SIG-M5 treated with dmso at 0.1 percent for 504 hours (cell line): ENCODE measurements at regions not wholly inside any gene's neighbourhood (a gene's known extent, or its start where the extent isn't known, plus 50 kb on each side); places are given as distances from the start of the nearest gene placed in this dataset.
"Not testable (repeated sequence)": the region's sequence is repeated elsewhere in the genome, so short reads cannot be mapped to it uniquely, and the experiment has no call there.

ENCODE experiments used
- DNase-seq: peaks from one replicate; lab custom pipeline; 2025; ENCODE audit not compliant: unreplicated experiment; lab: John Stamatoyannopoulos, UW

DNA sequence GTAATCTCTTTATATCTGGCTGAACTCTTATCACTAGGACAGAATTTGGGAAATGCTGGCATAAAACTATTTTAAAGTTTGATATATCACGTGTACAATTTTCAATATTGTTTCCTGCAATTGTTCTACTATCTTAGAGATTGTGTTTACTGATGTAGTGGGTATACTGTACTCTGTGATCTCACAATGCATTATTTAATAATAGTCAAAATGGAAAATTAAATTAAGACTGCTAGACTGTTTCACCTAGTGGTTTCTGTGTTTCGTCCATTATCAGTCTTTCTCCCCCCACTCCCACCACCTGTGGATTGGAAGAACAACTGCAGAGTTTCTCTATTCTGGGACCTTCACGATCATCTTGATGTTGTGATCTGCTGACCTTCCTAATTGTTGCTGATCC is 449.2 kb upstream of the SLC10A2 start:
- DNase-seq: no peak

DNA sequence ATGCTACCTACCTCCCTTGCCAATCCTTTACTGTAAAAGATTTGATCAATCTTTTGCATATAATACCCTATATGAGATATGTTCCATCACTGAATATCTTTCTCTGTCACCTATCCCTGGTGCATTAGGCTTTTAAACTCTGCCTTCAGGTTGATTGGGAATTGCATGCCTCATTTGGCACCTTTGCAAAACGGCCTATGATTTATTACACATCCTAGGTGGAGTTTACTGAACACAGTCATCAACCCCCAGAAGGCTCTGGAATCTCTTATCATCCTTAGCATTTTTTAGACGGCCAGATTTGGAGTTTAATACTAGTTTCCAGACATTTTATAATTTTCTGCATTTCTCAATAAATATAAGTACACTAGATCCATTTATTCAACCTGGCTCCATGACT is 448.4 kb upstream of the SLC10A2 start:
- no peak for DNase-seq

DNA sequence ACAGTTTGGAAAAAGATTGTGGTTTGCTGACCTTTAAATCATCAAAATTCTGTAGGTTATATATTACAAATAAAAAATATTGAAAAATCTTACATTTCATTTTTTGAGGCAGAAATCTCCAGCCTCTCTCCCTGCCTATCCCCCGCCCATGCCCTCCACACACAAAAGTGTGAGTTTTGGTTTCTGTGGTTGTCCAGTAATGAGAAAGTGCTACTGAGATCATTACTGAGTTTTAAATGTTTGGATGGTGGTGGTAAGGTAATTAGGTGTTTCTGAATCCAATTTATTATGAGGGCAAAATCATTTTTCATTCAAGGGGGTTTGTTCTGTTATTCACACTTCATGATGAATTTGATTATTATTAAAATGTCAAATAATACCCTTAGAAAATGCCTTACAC is 448.0 kb upstream of the SLC10A2 start:
- no peak for DNase-seq

DNA sequence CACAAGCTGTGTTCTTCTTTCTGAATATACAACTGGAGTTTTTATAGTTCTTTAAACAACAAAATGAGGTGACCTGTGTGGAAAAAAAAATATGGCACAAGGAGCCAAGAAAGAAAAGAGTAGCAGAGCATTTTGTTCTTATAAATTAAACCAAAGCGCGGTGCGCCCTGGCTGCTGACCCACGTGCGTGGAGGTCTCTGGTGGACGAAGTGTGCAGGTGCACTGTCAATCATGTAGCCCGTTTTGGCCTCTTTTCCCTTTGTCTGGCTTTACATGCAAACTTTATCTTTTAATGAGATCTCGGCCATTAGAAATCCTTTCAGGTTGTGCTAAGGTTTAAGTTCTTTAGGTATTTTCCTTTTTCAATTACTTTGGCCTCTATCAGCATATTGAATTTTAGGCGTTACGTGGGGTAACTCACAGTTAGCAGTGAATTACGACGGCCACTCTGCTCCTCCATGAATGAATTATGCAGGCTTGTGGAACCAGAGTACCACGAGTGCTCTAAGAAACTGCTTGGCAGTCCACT is 443.9 kb upstream of the SLC10A2 start:
- DNase-seq: no peak

DNA sequence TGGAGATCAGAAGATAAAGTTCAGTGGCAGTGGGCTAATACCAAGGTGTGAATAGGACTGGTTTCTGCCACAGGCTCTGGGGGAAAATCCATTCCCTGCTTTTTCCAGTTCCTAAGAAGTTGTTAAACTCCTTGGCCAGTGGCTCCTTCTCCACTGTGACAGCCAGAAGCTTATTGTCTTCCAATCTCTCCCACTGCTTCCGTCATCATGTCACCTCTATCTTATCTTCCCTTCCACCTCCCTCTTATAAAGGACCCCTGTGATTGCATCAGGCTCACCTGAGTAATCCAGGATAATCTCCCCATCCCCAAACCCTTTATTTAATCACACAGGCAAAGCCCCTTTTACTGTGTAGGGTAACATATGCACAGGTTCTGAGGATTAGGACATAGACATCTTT is 431.2 kb upstream of the SLC10A2 start:
- no peak for DNase-seq

DNA sequence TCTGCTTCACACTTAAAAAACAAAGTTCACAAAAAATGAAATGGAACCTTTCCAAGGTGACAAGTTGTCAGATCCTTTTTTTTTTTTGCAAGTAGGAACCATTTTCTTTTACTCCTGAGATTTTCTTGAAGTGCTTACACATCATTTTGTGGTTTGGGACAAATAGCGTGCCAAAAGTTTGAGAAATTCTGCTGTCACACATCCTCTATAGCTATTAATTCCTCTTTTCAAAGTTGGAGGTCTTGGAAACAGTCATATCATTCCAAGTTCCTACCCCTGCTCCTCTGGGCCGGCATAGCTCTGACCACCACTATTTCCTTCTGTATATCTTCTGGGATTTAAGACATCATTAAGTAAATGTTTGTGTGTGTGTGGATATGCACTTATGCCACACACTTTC is 421.6 kb upstream of the SLC10A2 start:
- no peak for DNase-seq

DNA sequence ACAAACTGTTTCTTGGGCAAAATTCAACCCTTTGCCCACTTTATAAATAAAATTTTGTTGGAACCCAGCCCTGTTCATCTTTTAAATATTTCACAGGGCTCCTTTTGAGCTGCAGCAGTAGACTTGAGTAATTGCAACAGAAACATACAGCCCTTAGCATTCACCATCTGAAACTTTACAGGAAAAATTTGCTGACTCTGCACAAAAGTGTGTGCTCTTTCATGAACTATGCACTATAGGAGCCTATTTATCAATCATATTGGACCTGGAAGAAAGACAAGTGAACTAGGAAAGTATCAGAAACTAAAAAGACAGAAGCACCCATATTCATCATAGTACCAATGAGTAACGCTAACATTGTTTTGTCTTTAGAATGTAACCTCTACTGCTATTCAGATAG is 406.9 kb upstream of the SLC10A2 start:
- DNase-seq: no peak

DNA sequence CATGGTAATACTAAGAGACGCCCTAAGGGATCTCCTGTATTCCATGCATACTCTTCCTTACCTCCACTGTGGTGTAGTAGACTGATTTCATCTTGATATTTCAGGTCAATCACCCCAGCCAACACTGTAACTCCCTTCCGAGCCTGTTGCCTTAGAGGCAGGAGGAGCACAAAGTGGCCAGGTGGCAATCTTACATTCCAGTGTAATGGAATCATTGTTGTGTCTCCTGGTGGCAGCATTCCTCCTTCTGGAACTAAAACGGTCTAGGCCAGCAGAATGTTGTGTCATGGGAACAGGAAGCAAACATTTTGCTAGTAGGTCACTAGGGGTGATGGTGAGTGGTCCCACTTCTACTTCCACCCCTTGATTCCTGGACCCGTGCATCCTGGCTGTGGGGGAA is 405.7 kb upstream of the SLC10A2 start:
- peak; percentile 30 for DNase-seq

DNA sequence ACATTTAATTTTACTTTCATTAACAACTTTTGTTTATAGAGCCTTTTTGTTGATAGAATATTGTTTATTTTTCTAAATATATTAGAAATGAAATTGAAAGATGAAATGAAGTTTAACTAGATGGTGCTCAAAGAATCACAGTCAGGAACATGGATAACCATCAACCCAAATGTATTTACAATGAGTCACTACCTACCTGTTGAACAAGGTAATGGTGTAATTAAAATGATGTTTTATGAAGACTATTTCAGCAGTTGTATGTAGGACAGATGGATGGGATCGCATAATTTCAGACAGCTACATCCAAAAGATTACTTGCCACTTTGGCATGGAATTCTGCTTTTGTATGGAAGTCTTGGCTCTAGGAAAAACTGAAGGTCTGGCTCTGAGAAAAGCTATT is 403.6 kb upstream of the SLC10A2 start:
- peak; percentile 9 for DNase-seq

DNA sequence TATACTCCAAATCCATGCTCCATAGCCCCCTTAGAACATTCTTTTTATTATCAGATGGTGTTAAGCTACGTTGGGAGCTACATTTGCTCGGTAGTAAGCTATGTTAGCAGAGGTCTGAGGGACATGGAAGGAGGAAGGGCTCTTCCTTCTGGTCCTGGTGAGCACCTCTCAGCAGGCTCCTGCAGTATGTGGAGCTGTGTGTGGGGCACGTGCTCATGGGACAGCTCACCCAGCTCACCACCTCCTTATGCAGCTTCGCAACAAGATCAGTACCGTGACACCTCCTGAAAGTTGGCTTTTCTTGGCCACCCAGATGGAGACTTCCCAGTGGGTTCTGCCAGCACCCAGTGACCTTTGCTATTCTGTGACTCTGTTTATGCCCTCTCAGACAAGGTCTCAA is 400.5 kb upstream of the SLC10A2 start:
- no peak for DNase-seq

DNA sequence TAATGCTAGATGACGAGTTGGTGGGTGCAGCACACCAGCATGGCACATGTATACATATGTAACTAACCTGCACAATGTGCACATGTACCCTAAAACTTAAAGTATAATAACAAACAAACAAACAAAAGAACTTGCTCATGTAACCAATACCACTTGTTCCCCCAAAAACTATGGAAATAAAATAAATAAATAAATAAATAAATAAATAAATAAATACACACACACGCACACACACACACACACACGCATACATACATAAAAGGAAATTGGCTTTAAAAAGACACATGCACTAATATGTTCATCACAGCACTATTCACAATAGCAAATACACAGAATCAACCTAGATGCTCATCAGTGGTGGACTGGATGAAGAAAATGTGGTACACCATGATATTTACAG is 394.0 kb upstream of the SLC10A2 start:
- not testable (repeated sequence) for DNase-seq

DNA sequence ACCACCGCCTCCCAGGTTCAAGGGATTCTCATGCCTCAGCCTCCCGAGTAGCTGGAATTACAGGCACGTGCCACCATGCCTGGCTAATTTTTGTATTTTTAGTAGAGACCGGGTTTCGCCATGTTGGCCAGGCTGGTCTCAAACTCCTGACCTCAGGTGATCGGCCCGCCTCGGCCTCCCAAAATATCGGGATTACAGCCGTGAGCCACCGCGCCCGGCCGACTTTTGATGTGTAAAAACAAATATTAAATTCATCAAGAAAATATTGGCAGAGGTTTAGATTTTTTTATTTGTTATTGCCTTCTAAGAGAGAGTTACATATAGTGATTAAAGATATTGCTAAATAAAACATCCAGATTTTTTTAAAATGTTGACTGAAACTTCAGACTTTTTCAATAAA is 390.8 kb upstream of the SLC10A2 start:
- DNase-seq: not testable (repeated sequence)

DNA sequence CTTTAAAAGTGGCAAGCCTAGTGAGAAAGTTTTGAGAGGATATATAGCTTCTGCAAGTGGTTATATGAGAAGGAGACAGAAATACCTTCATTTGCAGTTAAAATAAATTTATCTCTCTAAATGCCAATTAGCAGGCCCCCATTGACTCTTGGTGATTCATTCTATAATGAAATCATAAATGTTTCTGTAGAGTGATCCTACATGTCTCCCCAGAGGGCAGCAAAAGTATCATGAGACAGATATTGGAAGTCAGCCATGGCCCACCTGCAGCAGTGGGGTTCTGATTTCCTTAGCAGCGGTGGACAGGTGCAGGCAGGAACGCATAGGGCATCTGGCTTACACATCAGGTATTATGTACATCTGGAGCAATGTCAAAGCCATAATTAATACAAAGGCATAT is 385.4 kb upstream of the SLC10A2 start:
- no peak for DNase-seq

DNA sequence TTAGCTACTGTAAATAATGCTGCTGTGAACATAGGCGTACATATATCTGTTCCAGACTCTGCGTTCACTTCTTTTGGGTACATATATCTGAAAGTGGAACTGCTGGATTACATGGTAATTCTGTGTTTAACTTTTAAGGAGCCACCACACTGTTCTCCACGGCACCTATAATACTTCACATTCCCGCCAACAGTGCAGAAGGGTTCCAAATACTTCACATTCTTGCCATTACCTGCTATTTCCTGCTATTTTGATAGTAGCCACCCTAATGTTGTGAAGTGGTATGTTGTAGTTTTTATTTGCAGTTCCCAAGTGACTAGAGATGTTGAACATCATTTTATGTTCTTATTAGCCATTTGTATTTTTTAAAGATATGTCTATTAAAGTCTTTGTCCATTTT is 377.4 kb upstream of the SLC10A2 start:
- no peak for DNase-seq

DNA sequence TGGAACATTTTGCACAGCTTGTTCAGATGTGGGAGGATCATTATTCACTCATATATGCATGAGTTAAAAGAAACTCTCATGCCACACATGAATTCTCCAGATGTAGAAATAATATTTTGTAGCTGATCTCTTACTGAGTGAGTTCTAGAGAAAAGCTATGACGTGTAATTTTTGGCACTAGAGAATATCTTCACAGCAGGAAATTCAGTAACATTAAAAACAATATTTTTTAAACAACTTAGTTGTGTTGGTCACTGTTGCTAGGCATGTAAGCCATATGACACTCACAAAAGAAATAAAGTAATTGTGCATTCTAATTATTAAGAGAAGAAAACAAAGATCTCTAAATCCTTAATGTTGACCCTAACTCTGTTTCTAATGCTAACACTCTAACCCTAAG is 371.4 kb upstream of the SLC10A2 start:
- no peak for DNase-seq

DNA sequence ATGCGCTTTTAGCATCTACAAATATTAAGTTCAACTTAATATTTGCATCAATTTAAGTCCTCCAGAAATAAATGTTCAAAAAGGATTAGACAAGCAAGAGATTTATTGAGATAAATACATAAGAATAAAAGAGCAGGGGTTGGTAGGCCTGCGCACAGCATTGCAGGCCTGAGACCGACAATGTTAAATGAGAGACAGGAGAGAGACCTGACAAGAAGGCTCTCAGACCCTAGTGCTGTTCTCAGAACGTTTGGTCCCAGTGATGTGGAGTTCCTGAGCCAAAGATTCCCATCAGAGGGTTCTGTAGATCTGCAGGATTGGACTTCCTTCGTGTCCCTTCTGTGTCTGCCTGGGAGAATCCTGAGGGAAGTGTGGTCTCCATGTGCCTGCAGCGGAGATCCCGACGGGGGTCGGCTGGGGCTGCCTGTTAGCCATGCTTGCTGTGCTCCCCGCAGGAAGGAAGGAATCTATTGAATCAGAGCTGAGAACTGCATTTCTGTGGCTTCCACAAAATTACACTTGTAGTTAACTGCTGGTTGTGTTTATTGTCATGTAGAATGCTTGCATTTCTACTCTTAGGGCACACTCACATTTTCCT is 369.9 kb upstream of the SLC10A2 start:
- DNase-seq: no peak

DNA sequence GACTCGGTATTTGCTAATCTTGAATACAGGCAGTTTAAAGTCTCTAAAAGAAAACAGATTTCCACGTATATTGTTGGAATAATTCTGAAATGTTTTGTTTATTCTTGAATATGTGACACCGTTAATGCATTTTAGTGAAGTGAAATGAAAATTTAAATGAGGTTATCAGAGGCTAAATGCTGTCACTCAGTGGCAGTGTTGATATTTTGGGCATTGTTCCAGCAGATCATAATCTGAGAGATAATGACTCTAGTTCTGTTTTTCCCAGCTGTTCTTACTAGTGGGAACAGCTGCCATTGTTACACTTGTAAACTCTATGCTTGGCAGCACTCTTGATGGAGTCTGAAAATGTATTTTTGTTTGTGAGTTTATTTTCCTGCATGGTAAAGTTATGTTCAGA is 365.6 kb upstream of the SLC10A2 start:
- no peak for DNase-seq

DNA sequence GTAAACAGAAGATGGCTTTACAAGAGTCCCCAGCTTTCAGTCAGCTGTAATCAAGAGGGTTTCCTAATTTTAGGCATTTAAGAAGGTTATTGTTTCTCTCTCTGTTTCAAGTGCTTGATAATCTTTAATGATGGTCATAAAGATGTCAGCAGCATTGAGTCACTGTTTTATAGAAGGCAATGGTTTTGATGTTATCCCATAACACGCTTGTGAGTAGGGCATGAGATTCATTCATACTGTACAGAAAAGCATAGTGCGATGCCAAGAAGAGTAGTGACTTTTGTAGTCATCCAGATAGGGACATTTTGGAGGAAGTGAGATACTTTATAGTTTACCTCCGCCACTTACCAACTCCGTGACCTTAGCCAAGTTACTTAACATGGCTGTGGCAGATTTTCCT is 364.2 kb upstream of the SLC10A2 start:
- DNase-seq: no peak

DNA sequence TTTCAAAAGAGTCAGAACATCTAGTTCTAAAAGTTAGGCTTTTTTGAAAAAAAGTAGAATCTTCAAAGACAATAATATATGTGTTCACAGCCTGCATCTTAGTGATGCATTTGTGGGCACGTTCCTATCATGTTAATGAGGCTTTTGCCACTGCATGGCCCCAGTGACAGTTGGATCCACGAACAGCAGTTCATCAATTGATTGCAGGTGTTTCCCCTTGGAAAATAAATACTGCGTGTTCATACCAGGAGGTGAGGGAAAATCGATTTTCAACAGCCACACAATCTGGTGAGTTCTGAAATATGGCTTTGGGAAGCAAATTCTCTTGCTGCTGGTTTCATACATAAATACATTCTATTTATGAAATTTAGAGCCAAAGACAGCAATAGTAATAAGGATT is 343.8 kb upstream of the SLC10A2 start:
- DNase-seq: no peak

DNA sequence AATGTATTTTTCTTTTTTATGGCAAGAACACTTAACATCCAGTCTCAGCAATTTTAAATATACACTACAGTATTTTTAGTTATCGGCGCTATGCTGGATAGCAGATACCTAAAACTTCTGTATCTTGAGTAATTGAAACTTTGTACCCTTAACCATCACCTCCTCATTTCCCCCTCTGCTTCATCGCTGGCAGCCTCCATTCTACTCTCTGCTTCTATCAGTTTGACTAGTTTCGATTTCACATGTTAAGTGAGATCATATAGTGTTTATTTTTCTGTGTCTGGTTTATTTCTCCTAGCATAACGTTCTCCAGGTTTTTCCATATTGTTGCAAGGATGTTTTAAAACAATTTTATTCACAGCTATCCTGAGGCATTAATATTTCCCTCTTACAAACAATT is 340.8 kb upstream of the SLC10A2 start:
- no peak for DNase-seq

DNA sequence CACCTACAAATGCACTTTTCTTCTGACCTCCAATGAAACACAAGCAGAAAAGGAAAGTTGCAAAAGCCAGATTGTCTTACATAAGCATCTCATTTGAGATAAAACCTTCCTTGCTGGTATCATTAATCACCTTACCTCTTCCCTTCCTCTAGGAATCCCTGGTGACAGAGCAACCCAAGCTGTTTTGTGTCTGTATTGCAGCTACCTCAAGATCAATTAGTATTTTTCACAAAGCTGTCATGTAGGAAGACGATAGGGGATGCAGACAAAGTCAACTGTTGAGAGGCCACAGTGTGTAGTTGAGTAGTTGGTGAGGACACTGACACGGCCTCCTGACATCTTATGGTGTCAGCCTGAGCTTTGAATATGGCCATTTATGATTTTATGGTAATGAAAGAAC is 339.1 kb upstream of the SLC10A2 start:
- DNase-seq: no peak

DNA sequence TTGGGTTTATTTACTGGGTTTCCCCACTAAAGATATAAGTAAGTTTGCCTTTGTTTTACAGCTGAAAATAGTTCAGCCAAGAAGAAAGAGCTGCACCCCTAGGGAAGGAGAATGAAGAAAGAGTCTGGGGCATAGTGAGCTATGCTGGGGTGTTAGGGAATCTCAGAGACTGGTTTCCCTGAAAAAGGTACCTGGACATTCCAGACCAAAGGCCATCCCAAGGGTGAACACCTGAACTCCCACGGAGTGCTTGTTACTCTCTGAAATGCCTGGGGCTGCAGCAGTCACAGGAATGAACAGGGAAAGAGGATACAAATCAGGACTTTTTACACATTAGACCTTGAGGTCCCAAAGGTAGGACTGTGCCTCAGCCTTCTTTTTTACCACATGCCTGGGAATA is 337.6 kb upstream of the SLC10A2 start:
- no peak for DNase-seq

DNA sequence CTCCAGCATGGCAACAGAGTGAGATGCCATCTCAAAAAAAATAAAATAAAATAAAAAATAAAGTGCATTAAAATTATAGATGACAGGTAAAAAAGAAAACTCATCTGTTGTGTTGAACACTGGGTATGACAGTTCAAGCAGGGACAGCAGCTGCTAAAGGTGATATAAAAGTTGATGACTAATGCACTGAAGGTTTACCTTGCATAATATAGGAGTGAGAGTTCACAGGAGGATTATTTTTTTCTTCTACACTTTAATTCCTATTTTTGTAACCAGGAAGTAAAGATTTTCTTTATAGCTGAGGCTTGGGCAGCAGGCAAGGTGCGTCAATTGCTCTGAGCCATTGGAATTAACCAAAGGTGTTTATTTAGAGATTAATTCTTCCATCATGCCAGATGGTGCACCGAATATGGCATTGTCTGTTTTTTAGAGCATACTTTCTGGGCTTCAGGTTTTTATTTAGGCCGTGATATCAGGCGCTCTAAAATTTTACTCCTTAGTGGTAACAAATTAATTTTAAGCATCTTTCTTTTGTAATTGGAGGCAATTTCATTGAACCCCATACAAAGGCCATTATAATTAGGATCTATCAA is 337.0 kb upstream of the SLC10A2 start:
- no peak for DNase-seq
